ENCODE measurements at regions not wholly inside any gene's neighbourhood (a gene's known extent, or its start where the extent isn't known, plus 50 kb on each side); places are given as distances from the start of the nearest gene placed in this dataset.
"Not testable (repeated sequence)": the region's sequence is repeated elsewhere in the genome, so short reads cannot be mapped to it uniquely, and the experiment has no call there.

DNA sequence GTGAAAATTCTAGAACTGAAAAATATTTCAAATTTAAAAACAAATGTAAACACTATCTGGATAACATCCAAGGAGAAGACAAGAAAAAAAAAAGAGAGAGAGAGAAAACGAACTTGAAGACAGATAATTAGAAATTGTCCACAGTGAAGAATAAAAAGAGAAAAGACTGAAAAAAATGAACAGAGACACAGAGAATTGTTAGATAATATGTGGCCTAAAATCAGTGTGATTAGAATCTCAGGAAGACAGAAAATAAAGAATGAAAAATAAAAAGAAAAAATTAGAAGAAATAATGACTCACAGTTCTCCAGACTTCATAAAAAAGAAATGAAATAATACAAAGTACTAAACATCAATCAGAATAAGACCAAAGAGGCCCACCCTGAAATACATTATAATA is 1209.3 kb downstream of the FSCB start:
- TF ChIP-seq, protein P1, sequence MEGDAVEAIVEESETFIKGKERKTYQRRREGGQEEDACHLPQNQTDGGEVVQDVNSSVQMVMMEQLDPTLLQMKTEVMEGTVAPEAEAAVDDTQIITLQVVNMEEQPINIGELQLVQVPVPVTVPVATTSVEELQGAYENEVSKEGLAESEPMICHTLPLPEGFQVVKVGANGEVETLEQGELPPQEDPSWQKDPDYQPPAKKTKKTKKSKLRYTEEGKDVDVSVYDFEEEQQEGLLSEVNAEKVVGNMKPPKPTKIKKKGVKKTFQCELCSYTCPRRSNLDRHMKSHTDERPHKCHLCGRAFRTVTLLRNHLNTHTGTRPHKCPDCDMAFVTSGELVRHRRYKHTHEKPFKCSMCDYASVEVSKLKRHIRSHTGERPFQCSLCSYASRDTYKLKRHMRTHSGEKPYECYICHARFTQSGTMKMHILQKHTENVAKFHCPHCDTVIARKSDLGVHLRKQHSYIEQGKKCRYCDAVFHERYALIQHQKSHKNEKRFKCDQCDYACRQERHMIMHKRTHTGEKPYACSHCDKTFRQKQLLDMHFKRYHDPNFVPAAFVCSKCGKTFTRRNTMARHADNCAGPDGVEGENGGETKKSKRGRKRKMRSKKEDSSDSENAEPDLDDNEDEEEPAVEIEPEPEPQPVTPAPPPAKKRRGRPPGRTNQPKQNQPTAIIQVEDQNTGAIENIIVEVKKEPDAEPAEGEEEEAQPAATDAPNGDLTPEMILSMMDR (IDR thresholded peaks at IDR 0.05) = no peak
- ChIA-PET POLR2A (no interaction called here), CTCF (no interaction called here)
- ATAC-seq (ENCODE audit: low read depth) (no peak), DNase-seq (no peak)
- intact Hi-C loops (cut with micrococcal nuclease) = no loop called here
- H3K4me3 Mint-ChIP-seq = no peak overlapping the region
- H3K4me1 Mint-ChIP-seq = no peaks in the 10 kb centered on the region
- H3K27me3 Mint-ChIP-seq = no peaks in the 10 kb centered on the region
- peaks cover 3% of the 10 kb centered on the region for H3K9me3 Mint-ChIP-seq
- H3K36me3 Mint-ChIP-seq (ENCODE audit: low read depth) = no peaks in the 10 kb centered on the region
- no peak overlapping the region for H3K27ac Mint-ChIP-seq

DNA sequence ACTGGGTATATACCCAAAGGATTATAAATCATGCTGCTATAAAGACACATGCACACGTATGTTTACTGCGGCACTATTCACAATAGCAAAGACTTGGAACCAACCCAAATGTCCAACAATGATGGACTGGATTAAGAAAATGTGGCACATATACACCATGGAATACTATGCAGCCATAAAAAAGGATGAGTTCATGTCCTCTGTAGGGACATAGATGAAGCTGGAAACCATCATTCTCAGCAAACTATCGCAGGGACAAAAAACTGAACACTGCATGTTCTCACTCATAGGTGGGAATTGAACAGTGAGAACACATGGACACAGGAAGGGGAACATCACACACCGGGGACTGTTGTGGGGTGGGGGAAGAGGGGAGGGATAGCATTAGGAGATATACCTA is 1211.0 kb downstream of the FSCB start:
- H3K36me3 Mint-ChIP-seq (ENCODE audit: low read depth); H3K4me1 Mint-ChIP-seq; CTCF ChIA-PET; H3K4me3 Mint-ChIP-seq; intact Hi-C loops (cut with micrococcal nuclease); H3K27ac Mint-ChIP-seq; POLR2A ChIA-PET; DNase-seq; ATAC-seq (ENCODE audit: low read depth); H3K27me3 Mint-ChIP-seq; H3K9me3 Mint-ChIP-seq: not testable (repeated sequence)

DNA sequence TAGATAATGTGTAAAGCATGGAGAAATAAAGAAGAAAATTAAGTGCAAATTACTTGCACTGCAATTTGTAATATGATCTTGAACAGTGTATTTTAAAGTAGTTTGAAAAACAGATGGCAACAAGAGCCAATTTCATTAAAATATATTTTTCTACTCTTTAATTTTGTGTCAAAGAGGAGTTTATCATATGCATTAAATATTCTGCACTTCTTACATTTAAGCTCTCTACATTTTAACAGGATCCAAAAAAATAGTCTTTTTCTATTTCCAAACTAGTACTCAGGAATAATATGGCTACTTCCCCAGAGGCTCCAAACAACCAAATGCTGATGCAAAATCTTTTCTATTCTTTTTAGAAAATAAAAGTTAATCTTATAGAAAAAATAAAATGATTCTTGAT is 1221.5 kb downstream of the FSCB start:
- ChIA-PET POLR2A (no interaction called here), CTCF (no interaction called here)
- DNase-seq (no peak), ATAC-seq (ENCODE audit: low read depth) (no peak)
- TF ChIP-seq, protein P1 (IDR thresholded peaks at IDR 0.05) = no peak
- Mint-ChIP-seq H3K4me1 (no peaks in the 10 kb centered on the region), H3K9me3 (peaks cover 5% of the 10 kb centered on the region), H3K36me3 (ENCODE audit: low read depth) (no peaks in the 10 kb centered on the region), H3K4me3 (no peak overlapping the region), H3K27me3 (no peaks in the 10 kb centered on the region), H3K27ac (no peak overlapping the region)
- intact Hi-C loops (cut with micrococcal nuclease) = no loop called here

DNA sequence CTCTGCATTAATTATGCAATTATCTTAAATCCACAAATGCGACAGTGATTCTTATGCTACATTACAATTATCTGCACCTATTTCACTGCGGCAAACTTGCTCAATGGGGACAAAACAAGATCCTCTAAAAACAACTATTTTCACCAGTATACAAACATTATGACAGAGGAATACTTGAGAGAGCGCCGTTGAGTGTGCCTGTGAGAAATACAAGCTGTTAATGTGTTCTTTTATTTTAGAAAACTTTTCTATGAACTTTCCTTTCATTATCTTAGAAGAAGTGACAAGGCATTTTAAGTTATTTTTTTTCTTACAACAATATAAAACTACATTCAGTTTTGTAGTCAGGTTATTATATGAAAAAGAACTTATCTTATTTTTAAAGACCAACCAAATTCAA is 1247.0 kb downstream of the FSCB start:
- CTCF ChIA-PET = no interaction called here
- H3K9me3 Mint-ChIP-seq = peaks cover 5% of the 10 kb centered on the region
- H3K27ac Mint-ChIP-seq = no peak overlapping the region
- no peaks in the 10 kb centered on the region for H3K27me3 Mint-ChIP-seq
- TF ChIP-seq, protein P1 (IDR thresholded peaks at IDR 0.05) = no peak
- ATAC-seq (ENCODE audit: low read depth) (no peak), DNase-seq (no peak)
- POLR2A ChIA-PET = no interaction called here
- no peak overlapping the region for H3K4me3 Mint-ChIP-seq
- no peaks in the 10 kb centered on the region for H3K36me3 Mint-ChIP-seq (ENCODE audit: low read depth)
- no peaks in the 10 kb centered on the region for H3K4me1 Mint-ChIP-seq
- intact Hi-C loops (cut with micrococcal nuclease) = no loop called here

DNA sequence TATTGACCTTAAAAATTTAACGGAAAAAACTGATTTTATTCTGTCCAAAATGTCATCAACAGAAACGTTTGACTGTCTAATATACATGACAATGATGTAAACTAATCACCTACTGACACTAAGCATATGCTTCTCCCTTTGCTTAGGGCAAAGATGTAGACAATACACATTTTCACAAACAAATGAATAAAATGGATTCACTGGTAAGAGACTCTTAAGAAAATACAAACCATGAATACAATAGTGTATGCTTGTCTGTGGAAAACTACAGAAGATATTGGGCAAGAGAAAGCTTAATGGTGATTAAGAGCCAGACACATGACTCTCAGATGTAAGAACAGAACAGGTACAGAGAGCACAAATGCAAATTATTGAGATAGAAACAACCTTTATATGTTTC is 1248.7 kb downstream of the FSCB start:
- ATAC-seq (ENCODE audit: low read depth) = no peak
- Mint-ChIP-seq H3K4me3 (no peak overlapping the region), H3K4me1 (no peaks in the 10 kb centered on the region), H3K9me3 (peaks cover 2% of the 10 kb centered on the region), H3K27ac (no peak overlapping the region), H3K27me3 (no peaks in the 10 kb centered on the region), H3K36me3 (ENCODE audit: low read depth) (no peaks in the 10 kb centered on the region)
- no peak for DNase-seq
- CTCF ChIA-PET = interaction anchor here (0.7 kb wide), 1 partner anchor 23 kb away, joined by 4 read pairs; no protein-coding TSS in a partner anchor
- TF ChIP-seq, protein P1 (IDR thresholded peaks at IDR 0.05) = no peak
- POLR2A ChIA-PET = no interaction called here
- intact Hi-C loops (cut with micrococcal nuclease) = no loop called here

DNA sequence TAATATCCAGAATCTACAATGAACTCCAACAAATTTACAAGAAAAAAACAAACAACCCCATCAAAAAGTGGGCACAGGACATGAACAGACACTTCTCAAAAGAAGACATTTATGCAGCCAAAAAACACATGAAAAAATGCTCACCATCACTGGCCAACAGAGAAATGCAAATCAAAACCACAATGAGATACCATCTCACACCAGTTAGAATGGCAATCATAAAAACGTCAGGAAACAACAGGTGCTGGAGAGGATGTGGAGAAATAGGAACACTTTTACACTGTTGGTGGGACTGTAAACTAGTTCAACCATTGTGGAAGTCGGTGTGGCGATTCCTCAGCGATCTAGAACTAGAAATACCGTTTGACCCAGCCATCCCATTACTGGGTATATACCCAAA is 1250.1 kb downstream of the FSCB start:
- CTCF ChIA-PET; H3K27me3 Mint-ChIP-seq; H3K4me3 Mint-ChIP-seq; ATAC-seq (ENCODE audit: low read depth); H3K4me1 Mint-ChIP-seq; DNase-seq; H3K36me3 Mint-ChIP-seq (ENCODE audit: low read depth); POLR2A ChIA-PET; intact Hi-C loops (cut with micrococcal nuclease); H3K27ac Mint-ChIP-seq; H3K9me3 Mint-ChIP-seq: not testable (repeated sequence)
